OCI-LY1 (cell line): ENCODE measurements at regions not wholly inside any gene's neighbourhood (a gene's known extent, or its start where the extent isn't known, plus 50 kb on each side); places are given as distances from the start of the nearest gene placed in this dataset.

ENCODE experiments used
- H2AFZ ChIP-seq: fragments of 200-600 bp; sonication (generic), shearing (Covaris generic); 2 replicates; pipeline ENCODE4 v1.6.0; 2014; ENCODE audit warnings: antibody characterized with exemption, mild to moderate bottlenecking, low read length
- H3F3A ChIP-seq: fragments of 200-600 bp; sonication (generic), shearing (Covaris generic); 2 replicates; pipeline ENCODE4 v1.6.0; 2014; ENCODE audit warnings: mild to moderate bottlenecking, antibody characterized with exemption, low read length, moderate library complexity; ENCODE audit not compliant: insufficient read depth
- H3K27ac ChIP-seq: fragments of 200-600 bp; sonication (generic); 2 replicates; pipeline ENCODE4 v1.5.1; 2014; ENCODE audit warnings: low read length, mixed run types, mild to moderate bottlenecking, low read depth; ENCODE audit not compliant: poor library complexity, severe bottlenecking
- H3K27me3 ChIP-seq: fragments of 200-600 bp; sonication (generic); 2 replicates; pipeline ENCODE4 v1.6.0; 2014; ENCODE audit warnings: antibody characterized with exemption, mild to moderate bottlenecking, low read length, moderate library complexity; ENCODE audit not compliant: insufficient read depth
- H3K36me3 ChIP-seq: fragments of 200-600 bp; sonication (generic); 2 replicates; pipeline ENCODE4 v1.6.1; 2014; ENCODE audit warnings: mild to moderate bottlenecking, antibody characterized with exemption, low read length, moderate library complexity, mixed read lengths; ENCODE audit not compliant: insufficient read depth
- H3K4me1 ChIP-seq: fragments of 200-600 bp; sonication (generic); 2 replicates; pipeline ENCODE4 v1.5.1; 2014; ENCODE audit warnings: mild to moderate bottlenecking, low read length, moderate library complexity; ENCODE audit not compliant: insufficient read depth, severe bottlenecking
- H3K4me2 ChIP-seq: fragments of 200-600 bp; sonication (generic), shearing (Covaris generic); 2 replicates; pipeline ENCODE4 v1.6.1; 2014; ENCODE audit warnings: low read length
- H3K4me3 ChIP-seq: fragments of 200-600 bp; sonication (generic); 2 replicates; pipeline ENCODE4 v1.5.1; 2014; ENCODE audit warnings: low read length, low read depth, mild to moderate bottlenecking, mixed read lengths; ENCODE audit not compliant: poor library complexity, severe bottlenecking
- H3K79me2 ChIP-seq: fragments of 200-600 bp; shearing (Covaris generic); 2 replicates; pipeline ENCODE4 v1.6.1; 2016; ENCODE audit warnings: mixed run types, low read length, mixed read lengths; ENCODE audit not compliant: insufficient read depth
- H3K9ac ChIP-seq: fragments of 200-600 bp; sonication (generic), shearing (Covaris generic); 2 replicates; pipeline ENCODE4 v1.6.1; 2014; ENCODE audit warnings: mild to moderate bottlenecking, low read length, mixed read lengths
- H3K9me2 ChIP-seq: fragments of 200-600 bp; sonication (generic), shearing (Covaris generic); 2 replicates; pipeline ENCODE4 v1.6.1; 2014; ENCODE audit warnings: low read depth, mild to moderate bottlenecking, low read length, mixed read lengths
- H3K9me3 ChIP-seq: fragments of 200-600 bp; shearing (Covaris generic); 2 replicates; pipeline ENCODE4 v1.6.1; 2014; ENCODE audit warnings: low read length, mixed read lengths
- H4K20me1 ChIP-seq: fragments of 200-600 bp; sonication (generic), shearing (Covaris generic); 2 replicates; pipeline ENCODE4 v1.6.0; 2016; ENCODE audit warnings: mild to moderate bottlenecking, low read length; ENCODE audit not compliant: insufficient read depth
- EZH2 ChIP-seq: fragments of 200-600 bp; sonication (generic), shearing (Covaris generic); IDR thresholded peaks from 2 replicates; pipeline ENCODE4 v1.8.0; 2017; ENCODE audit warnings: borderline replicate concordance, mixed run types, mild to moderate bottlenecking, antibody characterized with exemption, low read length, moderate library complexity, mixed read lengths
- TF ChIP-seq, protein P1 (sequence below): fragments of 200-600 bp; sonication (generic), shearing (Covaris generic); IDR thresholded peaks from 2 replicates; pipeline ENCODE4 v1.5.1; 2017; ENCODE audit warnings: mild to moderate bottlenecking, antibody characterized with exemption, low read length, moderate library complexity, mixed read lengths

- Histone ChIP-seq H3K27me3 (no peaks in the 10 kb centered on the region), H3K27ac (no peak overlapping the region), H3K36me3 (no peaks in the 10 kb centered on the region), H4K20me1 (no peaks in the 10 kb centered on the region), H3K79me2 (no peaks in the 10 kb centered on the region), H3F3A (no peaks in the 10 kb centered on the region), H3K4me1 (no peaks in the 10 kb centered on the region), H2AFZ (no peak overlapping the region), H3K9ac (no peak overlapping the region), H3K4me2 (no peak overlapping the region), H3K4me3 (no peak overlapping the region), H3K9me3 (no peaks in the 10 kb centered on the region), H3K9me2 (no peaks in the 10 kb centered on the region)
- TF ChIP-seq, protein P1, sequence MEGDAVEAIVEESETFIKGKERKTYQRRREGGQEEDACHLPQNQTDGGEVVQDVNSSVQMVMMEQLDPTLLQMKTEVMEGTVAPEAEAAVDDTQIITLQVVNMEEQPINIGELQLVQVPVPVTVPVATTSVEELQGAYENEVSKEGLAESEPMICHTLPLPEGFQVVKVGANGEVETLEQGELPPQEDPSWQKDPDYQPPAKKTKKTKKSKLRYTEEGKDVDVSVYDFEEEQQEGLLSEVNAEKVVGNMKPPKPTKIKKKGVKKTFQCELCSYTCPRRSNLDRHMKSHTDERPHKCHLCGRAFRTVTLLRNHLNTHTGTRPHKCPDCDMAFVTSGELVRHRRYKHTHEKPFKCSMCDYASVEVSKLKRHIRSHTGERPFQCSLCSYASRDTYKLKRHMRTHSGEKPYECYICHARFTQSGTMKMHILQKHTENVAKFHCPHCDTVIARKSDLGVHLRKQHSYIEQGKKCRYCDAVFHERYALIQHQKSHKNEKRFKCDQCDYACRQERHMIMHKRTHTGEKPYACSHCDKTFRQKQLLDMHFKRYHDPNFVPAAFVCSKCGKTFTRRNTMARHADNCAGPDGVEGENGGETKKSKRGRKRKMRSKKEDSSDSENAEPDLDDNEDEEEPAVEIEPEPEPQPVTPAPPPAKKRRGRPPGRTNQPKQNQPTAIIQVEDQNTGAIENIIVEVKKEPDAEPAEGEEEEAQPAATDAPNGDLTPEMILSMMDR = no peak
- no peak for TF ChIP-seq EZH2
Measured at GRCh38 chr2:155687181-155687580, 645.3 kb downstream of the NR4A2 start.

DNA sequence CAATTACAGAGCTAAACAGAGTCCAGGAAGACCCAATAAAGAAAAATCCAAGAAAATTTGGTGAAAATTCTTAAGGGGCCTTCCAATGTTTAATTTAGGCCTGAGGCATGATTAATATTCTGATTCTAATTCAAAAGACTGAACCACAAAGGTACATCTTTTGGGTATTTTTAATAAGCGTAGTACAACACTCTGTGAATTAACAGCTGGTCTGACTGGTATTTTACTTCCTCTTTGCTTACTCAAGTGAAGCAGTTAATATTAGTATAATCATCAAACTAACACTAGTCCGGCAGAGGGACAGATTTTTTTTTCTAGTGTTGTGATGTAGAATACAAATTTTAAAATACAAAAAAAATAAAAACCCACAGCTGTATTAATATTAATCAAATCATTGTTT is 652.9 kb downstream of the NR4A2 start:
- H3K27me3 ChIP-seq = no peaks in the 10 kb centered on the region
- H3K9me2 ChIP-seq = no peaks in the 10 kb centered on the region
- no peak overlapping the region for H3K9ac ChIP-seq
- H3F3A ChIP-seq = no peaks in the 10 kb centered on the region
- no peaks in the 10 kb centered on the region for H4K20me1 ChIP-seq
- H3K36me3 ChIP-seq = no peaks in the 10 kb centered on the region
- no peak overlapping the region for H3K27ac ChIP-seq
- no peak overlapping the region for H2AFZ ChIP-seq
- no peaks in the 10 kb centered on the region for H3K4me1 ChIP-seq
- TF ChIP-seq EZH2 = no peak
- TF ChIP-seq, protein P1 = no peak
- H3K9me3 ChIP-seq = no peaks in the 10 kb centered on the region
- no peak overlapping the region for H3K4me3 ChIP-seq
- no peaks in the 10 kb centered on the region for H3K79me2 ChIP-seq
- H3K4me2 ChIP-seq = no peak overlapping the region

- H3K79me2 ChIP-seq = no peaks in the 10 kb centered on the region
- no peak for TF ChIP-seq EZH2
- TF ChIP-seq, protein P1 = no peak
- no peak overlapping the region for H3K4me3 ChIP-seq
- no peak overlapping the region for H3K27ac ChIP-seq
- H3K36me3 ChIP-seq = no peaks in the 10 kb centered on the region
- no peak overlapping the region for H3K4me2 ChIP-seq
- no peaks in the 10 kb centered on the region for H4K20me1 ChIP-seq
- H3F3A ChIP-seq = no peaks in the 10 kb centered on the region
- H2AFZ ChIP-seq = no peak overlapping the region
- no peak overlapping the region for H3K9ac ChIP-seq
- H3K27me3 ChIP-seq = no peaks in the 10 kb centered on the region
- H3K9me2 ChIP-seq = no peaks in the 10 kb centered on the region
- no peaks in the 10 kb centered on the region for H3K4me1 ChIP-seq
- no peaks in the 10 kb centered on the region for H3K9me3 ChIP-seq
Measured at GRCh38 chr2:155675920-155676319, 656.6 kb downstream of the NR4A2 start.
